HEK293T (cell line): ENCODE measurements at regions not wholly inside any gene's neighbourhood (a gene's known extent, or its start where the extent isn't known, plus 50 kb on each side); places are given as distances from the start of the nearest gene placed in this dataset.

Experiments
- CTCF ChIA-PET: fragments of 350-600 bp; formaldehyde crosslinking; extraction: SDS; loops from one replicate; lab custom pipeline; 2021; ENCODE audit warnings: antibody characterized with exemption, inconsistent platforms; lab: Yijun Ruan, JAX
- POLR2A ChIA-PET: fragments of 350-600 bp; formaldehyde crosslinking; extraction: SDS; loops from one replicate; lab custom pipeline; 2020; ENCODE audit warnings: antibody characterized with exemption, inconsistent platforms; lab: Yijun Ruan, JAX
- DNase-seq: peaks from one replicate; pipeline ENCODE4 v3.0.0; 2012; ENCODE audit warnings: mixed read lengths; ENCODE audit errors: extremely low spot score
- ARNT ChIP-seq: fragments of 450-650 bp; IDR thresholded peaks from 2 replicates; pipeline ENCODE4 v1.6.1; 2017; ENCODE audit warnings: mild to moderate bottlenecking
- CTBP1 ChIP-seq: fragments of 450-650 bp; IDR thresholded peaks from 2 replicates; pipeline ENCODE4 v1.6.1; 2016; ENCODE audit warnings: borderline replicate concordance
- ELF4 ChIP-seq: fragments of 450-650 bp; IDR thresholded peaks from 2 replicates; pipeline ENCODE4 v1.6.1; 2017; ENCODE audit warnings: antibody characterized with exemption
- FOXA1 ChIP-seq: fragments of 450-650 bp; IDR thresholded peaks from 2 replicates; pipeline ENCODE4 v1.6.1; 2016; ENCODE audit warnings: mild to moderate bottlenecking
- FOXK2 ChIP-seq: fragments of 450-650 bp; IDR thresholded peaks from 2 replicates; pipeline ENCODE4 v1.6.1; 2016; ENCODE audit warnings: mild to moderate bottlenecking
- FOXM1 ChIP-seq: fragments of 450-650 bp; IDR thresholded peaks from 2 replicates; pipeline ENCODE4 v1.6.1; 2017; ENCODE audit warnings: mild to moderate bottlenecking, borderline replicate concordance
- HDGF ChIP-seq: fragments of 450-650 bp; IDR thresholded peaks from 2 replicates; pipeline ENCODE4 v1.6.1; 2017; ENCODE audit warnings: antibody characterized with exemption, borderline replicate concordance
- L3MBTL2 ChIP-seq: fragments of 450-650 bp; conservative IDR thresholded peaks from 2 replicates; pipeline ENCODE4 v1.6.1; 2016; ENCODE audit warnings: mild to moderate bottlenecking
- LEF1 ChIP-seq: fragments of 450-650 bp; IDR thresholded peaks from 2 replicates; pipeline ENCODE4 v1.6.1; 2017; ENCODE audit warnings: mild to moderate bottlenecking, borderline replicate concordance
- NFRKB ChIP-seq: fragments of 450-650 bp; IDR thresholded peaks from 2 replicates; pipeline ENCODE4 v1.6.1; 2016; ENCODE audit warnings: mild to moderate bottlenecking, moderate library complexity
- PKNOX1 ChIP-seq: fragments of 450-650 bp; IDR thresholded peaks from 2 replicates; pipeline ENCODE4 v1.6.1; 2016
- SP1 ChIP-seq: fragments of 450-650 bp; IDR thresholded peaks from 2 replicates; pipeline ENCODE4 v1.6.1; 2017
- TARDBP ChIP-seq: fragments of 450-650 bp; IDR thresholded peaks from 2 replicates; pipeline ENCODE4 v1.6.1; 2016

DNA sequence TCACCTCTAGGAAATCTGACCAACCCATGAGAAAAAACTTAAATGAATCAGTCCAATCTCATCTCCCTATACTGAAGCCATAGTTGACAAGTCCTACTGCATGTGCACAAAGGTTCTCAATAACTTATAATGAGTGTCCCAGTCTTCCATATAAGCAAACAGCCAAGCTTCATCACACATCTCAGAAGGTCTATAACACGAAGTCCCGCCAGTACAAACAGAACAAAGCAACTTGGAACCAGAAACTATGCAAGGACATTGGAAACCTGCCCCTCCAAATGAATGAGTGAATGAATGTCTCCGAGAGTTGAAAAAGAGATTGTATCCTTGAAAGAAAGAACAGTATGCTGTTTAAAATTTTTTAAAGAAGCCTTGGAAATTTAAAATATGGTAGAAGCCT is 53.6 kb upstream of the IPO9 start:
- CTCF ChIA-PET = interaction anchor here (1.1 kb wide), 1 partner anchor 18 kb away, joined by 3 read pairs; no protein-coding TSS in a partner anchor
- no peak for TF ChIP-seq FOXA1
- TF ChIP-seq ARNT = no peak
- TF ChIP-seq ELF4 = no peak
- TF ChIP-seq LEF1 = no peak
- no peak for TF ChIP-seq L3MBTL2
- TF ChIP-seq HDGF = no peak
- TF ChIP-seq PKNOX1 = no peak
- TF ChIP-seq TARDBP = no peak
- no peak for TF ChIP-seq CTBP1
- no peak for TF ChIP-seq NFRKB
- no peak for TF ChIP-seq FOXM1
- no peak for TF ChIP-seq SP1
- no peak for DNase-seq
- POLR2A ChIA-PET = no interaction called here

DNA sequence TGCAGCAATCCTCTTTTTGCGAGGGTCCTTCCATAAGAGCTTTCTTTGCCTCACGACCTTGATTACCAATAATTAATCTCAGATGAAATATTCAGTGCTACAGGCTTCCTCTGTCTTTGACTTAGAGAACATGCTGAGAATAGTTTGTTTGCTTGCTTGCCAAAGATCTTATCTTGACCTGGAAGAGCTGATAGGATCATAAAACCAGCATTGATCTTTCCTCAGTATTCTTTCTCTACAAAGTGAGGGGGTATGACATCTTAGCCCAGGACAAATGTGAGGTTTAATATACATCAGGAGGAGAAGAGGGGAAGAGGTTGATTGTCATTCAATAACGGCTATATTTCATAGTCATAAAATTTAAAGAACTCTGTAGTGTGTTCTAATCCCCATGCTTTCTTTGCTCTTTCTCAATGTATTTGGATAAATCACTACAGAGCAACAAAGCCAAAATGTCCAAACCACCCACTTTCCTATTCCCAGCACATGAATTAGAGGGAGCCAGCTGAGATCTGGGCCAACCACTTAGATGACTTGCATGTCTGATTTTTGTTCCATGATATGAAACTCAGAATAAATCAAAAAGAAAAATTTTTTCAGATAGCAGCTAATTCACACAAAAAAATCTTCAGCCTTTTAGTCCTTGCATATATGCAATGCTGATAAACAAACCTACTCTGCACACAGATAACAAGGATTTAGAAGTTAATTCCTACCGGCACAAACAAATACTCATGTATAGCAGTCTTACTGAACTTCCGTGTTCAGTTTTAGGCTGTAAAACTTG is 50.5 kb upstream of the IPO9 start:
- ChIA-PET POLR2A (no interaction called here), CTCF (interaction anchor here (1.1 to 1.3 kb wide), 2 partner anchors 15 to 17 kb away, joined by 3 read pairs; no protein-coding TSS in a partner anchor)
- no peak for TF ChIP-seq HDGF
- no peak for TF ChIP-seq FOXK2
- no peak for TF ChIP-seq SP1
- TF ChIP-seq ELF4 = no peak
- TF ChIP-seq PKNOX1 = peak; percentile 35; the same call in 1 of the 2 replicates

More for the DNA sequence above, 50.5 kb upstream of the IPO9 start:
- DNase-seq = no peak
